Osteocyte (in vitro differentiated cells): ENCODE measurements at regions not wholly inside any gene's neighbourhood (a gene's known extent, or its start where the extent isn't known, plus 50 kb on each side); places are given as distances from the start of the nearest gene placed in this dataset.

Source experiments
- DNase-seq: peaks from one replicate; pipeline ENCODE4 v3.0.0; 2021; ENCODE audit warnings: mixed read lengths; ENCODE audit not compliant: unreplicated experiment; ENCODE audit errors: extremely low spot score
- H3K27ac Mint-ChIP-seq: one replicate; pipeline ENCODE4 v1.8.0; 2021; ENCODE audit warnings: mild to moderate bottlenecking, mixed read lengths; ENCODE audit not compliant: unreplicated experiment
- H3K27me3 Mint-ChIP-seq: one replicate; pipeline ENCODE4 v1.8.0; 2021; ENCODE audit warnings: mixed read lengths; ENCODE audit not compliant: unreplicated experiment
- H3K36me3 Mint-ChIP-seq: one replicate; pipeline ENCODE4 v1.8.0; 2021; ENCODE audit warnings: mixed read lengths; ENCODE audit not compliant: unreplicated experiment
- H3K4me1 Mint-ChIP-seq: one replicate; pipeline ENCODE4 v1.8.0; 2021; ENCODE audit warnings: mixed read lengths; ENCODE audit not compliant: unreplicated experiment
- H3K4me3 Mint-ChIP-seq: one replicate; pipeline ENCODE4 v1.8.0; 2021; ENCODE audit warnings: mild to moderate bottlenecking, moderate library complexity, mixed read lengths; ENCODE audit not compliant: unreplicated experiment
- H3K9me3 Mint-ChIP-seq: one replicate; pipeline ENCODE4 v1.8.0; 2021; ENCODE audit warnings: mixed read lengths; ENCODE audit not compliant: unreplicated experiment
- CTCF ChIP-seq: fragments of 200-600 bp; sonication (generic); IDR thresholded peaks from 2 replicates; pipeline ENCODE4 v1.5.0; 2021; ENCODE audit warnings: antibody characterized with exemption, mild to moderate bottlenecking, moderate library complexity

- Mint-ChIP-seq H3K9me3 (no peaks in the 10 kb centered on the region), H3K4me1 (no peaks in the 10 kb centered on the region), H3K36me3 (no peaks in the 10 kb centered on the region), H3K27me3 (peaks cover 43% of the 10 kb centered on the region), H3K27ac (no peak overlapping the region), H3K4me3 (no peak overlapping the region)
- no peak for DNase-seq
- no peak for TF ChIP-seq CTCF
These were observed 234.4 kb upstream of the E2F8 start for GRCh38 chr11:19474954-19475721.

DNA sequence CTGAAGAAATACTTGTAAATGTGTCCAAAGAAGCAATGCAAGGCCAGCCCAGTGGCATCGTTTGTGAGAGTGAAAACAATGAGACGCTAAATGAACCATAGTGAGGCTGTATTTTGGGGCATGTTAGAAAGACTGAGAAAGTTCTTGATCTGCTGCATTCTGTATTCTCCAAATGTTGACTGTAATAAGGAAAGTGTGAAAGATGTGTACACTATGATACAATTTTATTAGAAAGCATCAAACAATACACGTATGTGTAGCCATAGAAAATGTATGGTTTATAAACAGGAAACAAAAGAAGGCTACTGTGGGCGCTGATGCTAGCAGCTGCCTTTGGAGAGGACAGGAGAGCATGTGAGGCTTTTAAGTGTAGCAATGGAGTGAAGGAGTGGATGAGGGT is 233.5 kb upstream of the E2F8 start:
- H3K27me3 Mint-ChIP-seq = peaks cover 34% of the 10 kb centered on the region
- H3K4me3 Mint-ChIP-seq = no peak overlapping the region
- TF ChIP-seq CTCF = no peak
- no peaks in the 10 kb centered on the region for H3K36me3 Mint-ChIP-seq
- no peak overlapping the region for H3K27ac Mint-ChIP-seq
- no peaks in the 10 kb centered on the region for H3K9me3 Mint-ChIP-seq
- no peak for DNase-seq
- no peaks in the 10 kb centered on the region for H3K4me1 Mint-ChIP-seq

GRCh38 chr11:19472679-19473078 is 231.9 kb upstream of the E2F8 start:
- no peak for TF ChIP-seq CTCF
- DNase-seq = no peak
- Mint-ChIP-seq H3K27me3 (peaks cover 34% of the 10 kb centered on the region), H3K9me3 (no peaks in the 10 kb centered on the region), H3K27ac (no peak overlapping the region), H3K4me3 (no peak overlapping the region), H3K36me3 (no peaks in the 10 kb centered on the region), H3K4me1 (no peaks in the 10 kb centered on the region)

DNA sequence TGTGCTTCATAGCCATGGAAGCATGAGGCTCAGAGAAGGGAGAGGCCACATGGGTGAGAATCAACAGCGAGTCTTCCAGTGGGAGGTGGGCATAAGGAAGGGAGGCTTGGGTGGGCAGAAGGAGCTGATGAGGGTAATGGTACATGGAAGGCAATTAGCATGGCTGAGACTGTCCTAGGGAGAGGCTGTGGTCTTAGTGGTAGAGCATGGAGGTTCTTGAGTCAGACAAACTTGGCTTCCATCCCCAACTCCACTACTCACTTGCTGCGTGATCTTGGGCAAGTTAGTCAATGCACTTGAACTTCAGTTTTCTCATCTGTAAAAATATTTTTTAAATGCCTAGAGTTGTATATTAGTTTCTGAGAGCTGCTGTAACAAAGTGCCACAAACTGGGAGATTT is 227.2 kb upstream of the E2F8 start:
- Mint-ChIP-seq H3K4me3 (no peak overlapping the region), H3K4me1 (no peaks in the 10 kb centered on the region), H3K27me3 (peaks cover 56% of the 10 kb centered on the region), H3K36me3 (no peaks in the 10 kb centered on the region), H3K9me3 (no peaks in the 10 kb centered on the region), H3K27ac (no peak overlapping the region)
- DNase-seq = no peak
- no peak for TF ChIP-seq CTCF

DNA sequence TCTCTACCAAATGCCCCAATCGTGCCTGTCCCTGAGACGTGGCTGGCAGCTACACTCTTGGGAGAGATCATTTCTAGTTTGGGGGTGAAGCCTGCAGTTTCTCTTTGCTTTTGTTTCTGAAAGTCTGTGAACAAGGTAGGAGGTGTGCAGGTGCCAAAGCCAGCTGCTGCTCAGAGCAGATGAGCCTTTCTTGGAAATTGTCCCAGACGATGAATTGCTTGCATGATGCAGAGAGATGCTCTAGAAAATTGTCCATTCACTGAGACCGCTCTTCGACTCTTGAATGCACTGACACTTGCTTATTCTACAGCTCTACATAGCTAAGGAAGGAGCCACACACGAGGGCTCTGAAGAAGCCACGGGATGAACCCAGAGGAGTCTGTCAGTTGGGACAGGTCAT is 225.6 kb upstream of the E2F8 start:
- Mint-ChIP-seq H3K27me3 (peaks cover 48% of the 10 kb centered on the region), H3K36me3 (no peaks in the 10 kb centered on the region), H3K4me1 (no peaks in the 10 kb centered on the region), H3K9me3 (no peaks in the 10 kb centered on the region), H3K27ac (no peak overlapping the region), H3K4me3 (no peak overlapping the region)
- DNase-seq = no peak
- no peak for TF ChIP-seq CTCF
